HG03175 (cell line): ENCODE measurements at regions not wholly inside any gene's neighbourhood (a gene's known extent, or its start where the extent isn't known, plus 50 kb on each side); places are given as distances from the start of the nearest gene placed in this dataset.

Experiments
- ATAC-seq: cut with Tn5 transposase; IDR thresholded peaks from one replicate; pipeline ENCODE4 v1.9.1; 2021; ENCODE audit warnings: mild to moderate bottlenecking, moderate library complexity; ENCODE audit not compliant: unreplicated experiment

DNA sequence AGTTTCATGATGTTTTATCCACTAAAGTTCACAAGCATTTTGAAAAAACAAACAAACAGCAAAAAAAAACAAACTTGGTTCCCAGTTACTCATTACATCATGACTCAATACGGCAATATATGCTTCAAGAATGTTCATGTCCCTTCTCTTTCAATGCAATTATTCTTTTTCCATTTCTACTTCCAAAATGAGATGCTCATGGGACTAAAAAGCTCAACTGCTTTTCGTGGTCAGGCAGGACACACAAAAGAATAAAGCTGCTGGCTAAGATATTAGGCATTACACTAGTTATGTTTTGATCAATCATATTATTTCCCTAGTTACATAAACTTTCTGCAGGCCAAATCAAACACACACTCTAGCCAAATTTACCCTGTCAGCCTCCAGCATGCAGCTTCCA, 301.3 kb downstream of the EPHA4 start:
- ATAC-seq, result no peak

DNA sequence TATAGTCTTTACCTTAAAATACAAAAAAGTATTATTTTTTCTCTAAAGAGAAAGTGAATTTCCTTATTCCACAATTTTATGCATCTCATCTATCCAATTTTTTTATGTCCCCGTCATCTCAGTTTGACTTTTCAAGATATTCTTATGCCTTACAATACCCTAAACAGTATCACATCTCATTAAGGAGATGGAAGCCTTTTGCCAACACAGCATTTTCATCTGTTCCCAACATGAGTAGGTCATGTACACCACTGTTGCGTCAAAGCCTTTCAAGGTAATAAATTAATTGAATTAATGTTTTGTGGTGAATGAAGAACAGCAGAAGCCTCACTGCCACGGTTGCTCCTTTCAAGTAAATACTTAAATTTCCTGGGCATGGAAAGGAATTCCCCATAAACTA, 299.4 kb downstream of the EPHA4 start:
- no peak for ATAC-seq

DNA sequence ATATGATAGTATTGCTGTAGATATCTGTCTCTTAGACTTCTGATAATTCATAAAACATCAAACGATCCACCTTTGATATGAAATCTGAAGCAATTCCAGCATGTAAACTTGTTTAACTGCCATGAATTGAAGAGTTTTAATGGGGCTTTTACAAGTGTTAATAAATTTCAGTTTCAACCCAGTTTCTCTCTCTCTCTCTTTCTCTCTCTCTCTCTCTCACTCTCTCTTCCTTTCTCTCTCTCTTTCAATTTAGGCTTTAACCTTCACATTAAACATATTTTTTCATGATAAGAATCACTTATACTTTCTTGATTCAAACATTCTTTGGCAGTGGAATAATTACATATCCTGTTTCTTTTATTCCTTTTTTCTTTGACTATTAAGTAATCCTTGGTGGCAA, 296.1 kb downstream of the EPHA4 start:
- no peak for ATAC-seq

DNA sequence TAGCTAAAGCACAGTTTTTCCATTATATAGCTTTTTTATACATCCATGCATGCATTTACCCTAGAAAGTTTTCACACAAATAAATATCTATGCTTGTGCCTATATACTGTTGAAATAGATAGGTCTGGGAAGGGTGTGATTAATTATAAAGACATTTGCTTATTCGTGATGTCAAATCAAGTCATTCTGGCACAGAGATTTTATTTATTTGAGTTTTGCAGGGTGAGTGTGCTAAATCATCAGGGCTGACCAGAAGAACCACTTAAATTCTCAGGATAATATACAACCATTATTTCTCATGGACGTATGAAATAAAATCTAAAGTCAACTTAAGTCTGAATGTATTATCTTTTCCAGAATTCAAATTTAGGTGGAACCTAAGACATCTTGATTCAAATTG, 295.5 kb downstream of the EPHA4 start:
- ATAC-seq, result no peak

DNA sequence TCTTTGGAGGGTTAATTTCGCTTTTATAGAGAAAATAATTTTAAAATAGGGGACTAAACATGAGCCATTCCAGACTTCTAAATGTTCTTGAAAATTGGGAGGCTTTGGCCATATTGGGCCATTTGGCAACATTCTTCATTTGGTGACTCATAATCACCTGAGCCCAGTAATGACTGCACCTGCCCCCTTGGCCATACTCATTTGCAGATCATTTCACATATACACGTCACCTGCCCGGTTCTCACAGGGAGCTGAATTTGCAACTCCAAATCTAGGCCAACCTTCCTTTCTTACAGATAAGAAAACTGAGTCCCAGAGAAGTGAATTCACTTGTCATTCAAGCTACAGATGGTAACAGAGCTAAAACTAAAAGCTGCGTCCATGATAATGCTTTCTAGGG, 289.7 kb downstream of the EPHA4 start:
- ATAC-seq, result no peak

DNA sequence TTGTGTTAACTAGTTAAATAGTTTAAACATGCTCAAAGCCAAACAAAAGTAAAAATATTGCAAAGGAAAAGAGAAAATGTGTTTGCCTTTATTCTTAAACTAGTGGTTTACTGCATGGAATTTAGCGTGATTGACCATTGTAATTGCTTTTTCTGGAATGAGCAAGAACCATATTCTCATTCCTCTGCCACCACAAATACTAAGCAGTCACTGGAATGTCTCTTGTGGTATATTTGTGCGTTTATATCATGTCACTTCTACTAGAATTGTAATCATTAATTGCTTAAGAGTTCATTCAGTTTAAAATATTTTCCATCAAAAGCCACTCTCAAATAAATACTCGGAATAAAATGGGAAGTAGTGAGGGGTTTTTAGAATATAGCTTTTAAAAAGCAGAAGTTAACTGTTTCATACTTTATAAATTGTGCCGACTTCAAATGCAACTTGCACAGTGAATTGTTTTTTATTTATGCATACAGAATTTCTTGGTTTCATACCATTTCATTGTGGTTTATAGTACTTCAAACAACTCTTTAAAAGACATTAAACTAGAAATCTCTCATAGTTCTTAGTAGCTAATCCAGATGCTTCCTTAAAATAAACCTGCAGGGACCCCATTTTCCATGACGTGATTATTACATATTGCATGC, 288.1 kb downstream of the EPHA4 start:
- ATAC-seq, result no peak

DNA sequence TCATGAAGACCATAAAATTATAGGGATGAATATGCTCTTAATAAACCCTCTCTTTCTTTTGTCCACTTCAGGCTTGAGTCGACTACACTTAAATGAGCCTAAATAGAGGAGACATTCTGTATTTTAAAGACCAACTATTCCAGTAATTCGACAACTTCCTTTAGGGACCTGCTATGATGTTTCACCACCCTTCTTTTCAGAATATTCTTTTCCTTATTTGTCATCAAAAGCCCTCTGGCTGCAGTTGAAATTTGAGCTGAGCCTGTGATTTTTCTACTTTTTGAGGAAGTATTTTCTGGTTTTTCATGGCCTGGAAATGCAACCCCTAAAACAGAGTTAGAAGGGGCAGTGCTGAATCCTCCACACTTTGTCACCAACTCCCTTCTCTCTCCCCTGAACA, 287.0 kb downstream of the EPHA4 start:
- ATAC-seq, result no peak

DNA sequence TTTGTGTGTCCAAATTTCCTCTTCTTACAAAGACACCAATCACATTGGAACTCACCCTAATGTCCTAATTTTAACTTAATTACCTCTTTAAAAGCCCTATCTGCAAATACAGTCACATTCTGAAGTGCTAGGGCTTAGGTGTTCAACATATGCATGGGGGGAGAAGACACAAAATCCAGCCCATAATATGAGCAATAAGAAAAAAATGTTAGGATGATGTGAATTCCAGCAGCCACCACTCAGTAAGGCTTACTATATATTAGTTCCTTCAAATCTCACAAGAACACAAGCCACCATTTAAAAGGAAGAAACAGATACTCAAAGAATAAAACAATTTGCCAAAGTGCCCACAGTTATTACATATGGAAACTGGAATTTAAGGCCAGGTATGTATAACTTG, 285.7 kb downstream of the EPHA4 start:
- ATAC-seq, result no peak

DNA sequence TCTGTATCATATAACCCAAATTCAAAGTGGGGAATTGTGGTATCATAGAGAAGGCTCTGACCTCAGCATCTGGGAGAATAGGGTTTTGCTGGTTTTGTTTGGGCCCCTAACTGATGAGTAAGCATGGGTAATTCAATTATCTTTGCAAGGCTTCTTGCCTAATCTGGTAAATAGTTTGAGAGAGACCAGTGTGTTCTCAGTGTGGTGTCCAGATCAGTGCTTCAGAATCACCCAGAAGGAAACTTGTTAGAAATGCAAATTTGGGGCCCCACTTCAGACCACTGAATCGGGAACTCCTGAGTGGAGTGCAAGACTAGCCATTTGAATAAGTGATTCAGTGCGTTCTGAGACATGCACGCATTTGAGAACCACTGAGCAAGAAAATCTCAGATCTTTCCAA, 282.7 kb downstream of the EPHA4 start:
- ATAC-seq, result no peak

DNA sequence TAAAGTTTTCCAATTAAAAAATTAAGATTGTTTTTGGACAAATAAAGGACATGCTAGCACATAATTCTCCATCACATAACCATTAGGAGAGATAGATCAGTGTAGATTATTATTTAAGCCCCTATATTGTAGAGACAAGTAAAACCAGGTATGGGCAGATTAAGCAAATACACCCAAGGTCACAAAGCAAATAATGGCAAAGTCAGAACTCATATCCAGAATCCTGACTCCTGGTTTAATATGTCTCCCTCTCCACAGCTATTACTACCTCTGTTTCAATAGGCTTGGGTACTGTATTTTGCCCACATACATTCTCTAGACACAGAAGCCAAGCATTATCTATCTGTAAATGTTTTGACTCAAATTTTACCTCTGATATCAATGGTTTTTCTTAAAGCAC, 282.3 kb downstream of the EPHA4 start:
- ATAC-seq, result no peak

DNA sequence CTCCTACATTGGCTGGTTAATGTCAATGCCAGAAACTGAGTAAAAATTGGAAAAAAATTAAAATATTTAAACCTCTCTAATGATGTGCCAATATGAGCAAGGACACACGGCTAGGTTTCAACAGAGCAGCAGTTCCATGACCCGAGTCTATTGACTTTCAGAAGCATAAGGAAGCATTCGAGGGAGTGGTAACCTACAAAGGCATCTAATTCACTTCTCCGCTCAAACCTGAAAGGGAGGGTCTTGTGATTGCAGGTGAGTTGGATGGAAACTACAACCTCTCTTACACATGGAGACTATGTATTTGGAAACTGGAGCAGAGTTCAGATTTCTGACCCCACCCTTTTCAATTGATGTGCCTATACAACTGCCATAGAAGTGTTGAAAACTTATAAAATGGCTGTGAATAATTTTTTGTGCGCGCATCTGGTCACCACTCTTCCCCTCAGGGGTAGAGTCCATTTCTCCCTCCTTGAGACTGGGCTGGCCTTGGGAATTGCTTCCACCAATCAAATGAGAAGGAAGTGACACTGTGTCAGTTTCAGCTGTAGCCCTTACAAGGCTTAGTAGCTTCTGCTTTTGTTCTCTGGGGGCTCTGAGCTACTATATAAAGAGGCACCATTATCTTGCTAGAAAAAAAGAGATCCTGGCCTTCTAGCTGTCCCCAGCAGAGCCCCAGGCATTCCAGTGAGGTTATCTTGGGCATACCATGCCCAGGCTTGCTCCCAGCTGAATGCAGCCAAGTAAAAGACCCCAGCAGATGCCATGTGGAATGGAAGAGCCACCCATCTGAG, 278.0 kb downstream of the EPHA4 start:
- no peak for ATAC-seq

DNA sequence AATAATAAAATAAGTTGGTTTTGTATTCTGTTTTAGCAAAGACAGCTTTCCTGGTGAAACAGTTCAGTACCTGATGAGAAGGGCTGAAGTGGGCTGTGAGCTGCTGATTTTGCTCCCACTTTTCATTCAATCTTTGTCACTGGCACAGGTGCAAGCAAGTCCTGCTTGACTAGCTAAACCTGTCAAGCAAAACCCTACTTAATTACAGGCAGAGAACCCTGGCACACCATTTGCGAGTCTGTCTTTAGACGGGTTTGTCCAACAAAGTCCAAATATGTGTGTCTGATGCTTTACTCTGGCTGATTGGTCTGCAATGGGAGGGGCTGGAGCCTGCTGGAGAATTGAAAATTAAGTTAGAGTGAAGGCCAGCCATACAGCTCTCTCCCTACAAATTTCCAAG, 267.2 kb downstream of the EPHA4 start:
- no peak for ATAC-seq

DNA sequence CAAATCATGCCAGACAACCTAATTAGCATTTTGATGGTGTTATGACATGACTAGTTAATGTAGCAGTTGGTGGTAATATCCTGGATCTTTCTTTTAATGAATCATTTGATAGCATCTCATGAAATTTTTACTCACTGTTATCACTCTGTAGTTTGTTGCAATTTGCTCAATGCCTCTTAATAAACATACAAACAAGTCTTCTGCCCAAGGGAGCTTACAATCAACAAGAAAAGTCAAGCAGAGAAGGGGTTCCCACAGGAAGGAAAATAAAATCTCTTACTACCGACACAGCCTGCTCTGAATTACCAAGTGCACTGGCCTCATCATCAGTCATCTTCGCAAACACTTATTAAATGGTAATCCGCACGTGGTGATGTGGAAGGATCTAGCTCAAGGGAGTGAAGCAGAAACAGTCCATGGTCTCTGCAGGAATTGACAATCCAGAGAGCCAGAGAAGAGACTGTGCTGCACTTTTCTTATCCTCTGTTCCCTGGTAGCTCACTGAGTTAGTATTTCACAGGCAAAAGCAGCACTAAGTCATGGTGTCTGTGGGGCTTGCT, 263.5 kb downstream of the EPHA4 start:
- no peak for ATAC-seq

DNA sequence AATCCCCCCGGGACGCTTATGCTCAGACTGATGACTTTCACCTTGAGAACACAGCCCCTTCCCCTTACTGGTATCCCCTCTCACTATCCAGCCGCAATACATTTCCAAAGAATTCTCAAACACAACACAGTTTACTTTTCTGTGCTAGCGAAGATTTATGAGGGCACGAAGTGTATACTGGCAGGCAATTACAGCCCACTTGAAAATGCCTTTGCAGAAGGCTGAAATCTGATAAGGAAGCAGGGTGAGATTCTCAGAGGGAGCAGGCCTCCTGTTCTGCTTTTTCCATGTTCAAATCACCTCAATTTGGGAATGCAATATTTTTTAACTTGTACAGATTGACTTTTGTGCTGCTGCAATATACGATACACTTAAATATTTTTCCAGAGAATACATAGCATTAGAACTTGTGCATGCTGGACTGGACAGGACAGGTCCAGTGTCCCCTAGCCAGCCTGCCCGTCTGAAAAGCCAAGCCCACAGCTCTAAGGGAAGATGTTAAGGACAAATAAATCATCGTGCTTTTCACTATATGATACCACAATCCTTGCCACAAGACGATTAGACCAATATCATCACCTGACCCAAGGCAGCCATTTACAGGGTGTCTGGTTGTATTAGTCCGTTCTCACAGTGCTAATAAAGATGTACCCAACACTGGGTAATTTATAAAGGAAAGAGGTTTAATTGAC, 262.1 kb downstream of the EPHA4 start:
- no peak for ATAC-seq

DNA sequence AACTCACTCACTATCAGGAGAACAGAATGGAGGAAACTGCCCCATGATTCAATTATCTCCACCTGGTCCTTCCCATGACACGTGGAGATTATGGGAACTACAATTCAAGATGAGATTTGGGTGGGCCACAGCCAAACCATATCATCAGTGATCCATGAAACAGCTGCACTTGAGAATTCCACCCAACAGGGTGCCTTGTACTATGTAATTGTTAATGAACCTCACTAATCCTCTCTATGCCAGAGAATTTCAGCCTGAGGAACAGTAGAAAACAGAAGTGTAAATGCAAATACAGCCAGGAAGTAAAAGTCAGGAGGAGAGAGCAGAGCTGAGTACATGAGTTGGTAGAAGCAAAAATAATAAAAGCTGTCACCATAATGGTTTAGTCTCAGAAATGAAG, 261.4 kb downstream of the EPHA4 start:
- ATAC-seq, result no peak

DNA sequence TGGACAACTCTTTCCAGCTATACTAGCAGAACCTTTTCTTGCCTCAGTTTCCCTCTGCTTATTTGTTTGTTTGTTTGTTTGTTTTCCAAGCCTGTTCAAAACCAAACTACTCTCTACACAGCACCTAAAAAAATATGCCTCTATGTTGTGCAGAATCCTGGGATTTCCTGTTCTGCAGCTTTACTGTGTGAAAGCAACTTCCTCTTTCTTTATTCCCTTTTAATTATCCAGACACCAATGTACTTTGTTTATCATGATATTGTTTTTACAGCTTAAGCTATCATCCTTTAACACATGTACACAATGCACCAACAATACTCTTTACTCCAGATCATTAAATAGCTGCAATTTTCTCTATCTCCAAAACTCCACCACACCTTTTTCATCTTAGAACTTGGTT, 259.5 kb downstream of the EPHA4 start:
- no peak for ATAC-seq

DNA sequence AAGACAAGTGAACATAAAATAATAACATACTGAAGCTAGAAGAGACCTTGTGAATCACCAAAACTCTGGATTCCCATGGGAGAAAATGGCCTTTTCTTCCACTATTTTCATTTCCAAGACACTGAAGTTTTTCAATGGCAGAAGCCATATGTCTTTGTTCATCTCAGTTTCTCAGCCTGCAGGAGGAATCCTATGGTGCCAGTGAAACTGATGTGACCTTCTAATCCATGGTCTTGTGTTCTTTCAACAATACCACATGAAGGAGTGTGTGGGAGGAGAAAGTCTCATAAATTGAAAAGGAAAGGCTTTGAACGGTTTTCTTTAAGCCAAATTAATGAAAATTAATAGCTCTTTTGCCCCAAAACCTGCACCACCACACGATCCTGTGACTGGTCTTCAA, 257.3 kb downstream of the EPHA4 start:
- no peak for ATAC-seq

DNA sequence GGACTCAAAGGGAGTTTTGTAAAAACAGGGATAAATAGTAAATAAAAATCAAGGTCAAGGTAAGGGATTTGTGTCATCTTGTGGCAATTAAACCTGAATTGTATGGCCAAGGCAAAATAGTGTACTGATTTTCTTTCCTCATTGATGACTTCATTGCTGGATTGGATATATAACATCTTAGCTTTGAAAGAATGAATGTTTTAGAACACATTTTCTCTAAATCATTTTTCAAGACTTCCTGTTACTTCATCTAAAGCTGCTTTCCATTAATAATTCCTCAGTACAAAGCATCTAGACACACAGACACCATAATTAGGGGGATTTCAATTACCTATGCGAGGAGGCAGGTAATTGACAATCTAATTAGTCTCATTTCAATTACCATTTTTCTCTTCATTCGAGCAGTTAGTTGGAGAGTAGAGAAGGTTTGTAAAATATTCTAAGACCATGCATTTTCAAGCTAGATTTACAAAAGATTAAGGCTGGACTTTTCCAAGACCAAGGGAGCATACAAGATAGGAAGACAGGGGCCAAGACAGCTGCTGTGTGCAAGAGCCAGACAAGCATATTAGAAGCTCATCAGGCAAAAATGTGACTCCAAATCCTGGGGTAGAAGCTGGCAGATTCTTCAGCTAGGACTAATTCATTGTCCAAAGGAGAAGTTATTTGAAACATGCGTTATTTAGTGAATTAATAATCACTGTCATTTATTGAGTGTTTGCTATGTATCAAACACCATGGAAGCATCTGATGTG, 253.6 kb downstream of the EPHA4 start:
- no peak for ATAC-seq

DNA sequence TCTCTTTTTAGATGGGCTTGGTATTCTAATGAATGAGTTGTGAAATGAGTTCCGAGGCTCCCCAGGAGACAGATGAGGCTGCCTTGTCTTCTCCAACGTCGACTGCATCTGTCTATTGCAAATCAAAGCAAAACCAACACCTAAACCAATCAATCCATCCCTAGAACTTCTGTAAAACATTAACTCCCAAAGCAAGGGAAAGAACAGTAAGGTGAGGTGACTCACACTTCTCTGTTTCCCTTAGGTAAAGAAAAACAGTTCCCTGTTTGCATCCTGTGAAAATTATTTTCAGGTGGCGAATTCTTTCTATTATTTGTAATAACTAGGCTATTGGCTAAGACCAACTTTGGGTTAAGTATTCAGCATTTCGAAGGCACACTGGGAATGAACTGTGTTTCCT, 249.4 kb downstream of the EPHA4 start:
- no peak for ATAC-seq

DNA sequence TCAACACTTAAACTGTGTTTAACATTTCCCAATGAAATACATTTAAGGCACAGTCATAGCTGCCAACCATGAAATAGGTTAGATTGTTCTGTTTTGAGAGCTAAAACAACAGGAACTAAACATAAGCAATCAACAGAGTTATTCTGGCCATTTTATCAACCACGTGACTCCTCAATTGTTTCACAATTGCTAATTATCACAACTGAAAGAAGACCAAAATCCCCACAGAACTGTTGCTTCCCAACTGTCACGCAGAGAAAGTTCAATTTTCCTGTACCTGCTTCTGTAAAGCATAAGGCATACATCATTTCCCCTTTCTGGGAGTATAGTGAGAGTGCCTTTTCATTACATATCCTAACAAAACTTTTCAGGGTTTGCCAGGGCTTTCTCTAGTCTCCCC, 248.6 kb downstream of the EPHA4 start:
- no peak for ATAC-seq

DNA sequence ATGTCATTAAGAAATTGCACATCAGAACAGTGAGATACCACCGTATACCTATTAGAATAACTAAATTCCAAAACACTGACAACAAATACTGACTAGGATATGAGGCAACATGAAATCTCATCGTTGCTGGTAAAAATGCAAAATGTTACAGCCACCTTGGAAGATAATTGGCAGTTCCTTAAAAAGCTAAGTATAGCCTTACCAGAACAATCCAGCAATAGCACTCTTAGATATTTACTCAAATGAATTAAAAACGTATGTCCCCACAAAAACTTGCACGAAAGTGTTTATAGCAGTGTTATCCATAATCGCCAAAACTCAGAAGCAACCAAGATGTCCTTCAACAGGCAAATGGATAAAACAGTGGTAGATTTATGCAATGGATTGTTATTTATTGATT, 241.7 kb downstream of the EPHA4 start:
- ATAC-seq, result no peak
